Right lobe of liver (tissue), 6 donors: ENCODE measurements at regions not wholly inside any gene's neighbourhood (a gene's known extent, or its start where the extent isn't known, plus 50 kb on each side); places are given as distances from the start of the nearest gene placed in this dataset.

Source experiments
- ATAC-seq, 4 donors: fragments of 200-7000 bp; cut with Tn5 transposase; one replicate each; pipeline ENCODE4 v1.9.1; 2020; ENCODE audit warnings: mild to moderate bottlenecking in 4 of 4, moderate library complexity in 4 of 4
- DNase-seq, 3 donors: peaks; one replicate each; pipeline ENCODE4 v3.0.0-alpha.2; 2020
- H3K27ac ChIP-seq, 3 donors: fragments of 200-600 bp; one replicate each; pipeline ENCODE4 v1.8.0; 2022
- H3K27me3 ChIP-seq, 2 donors: fragments of 200-600 bp; one replicate each; pipeline ENCODE4 v1.8.0; 2022
- H3K36me3 ChIP-seq, 4 donors: fragments of 200-600 bp; sonication (generic) in 1 of 4; one replicate each; pipeline versions ENCODE4 v1.5.1 to v1.8.0; 2017 to 2022; ENCODE audit warnings: control low read depth in 1 of 4
- H3K4me1 ChIP-seq, 4 donors: fragments of 200-600 bp; sonication (generic) in 1 of 4; one replicate each; pipeline versions ENCODE4 v1.5.1 to v1.8.0; 2017 to 2022; ENCODE audit warnings: control low read depth in 1 of 4
- H3K4me3 ChIP-seq, 3 donors: fragments of 200-600 bp; one replicate each; pipeline ENCODE4 v1.8.0; 2022
- H3K9me3 ChIP-seq, 4 donors: fragments of 200-600 bp; sonication (generic) in 1 of 4; one replicate each; pipeline versions ENCODE4 v1.5.1 to v1.8.0; 2017 to 2022; ENCODE audit warnings: control low read depth in 1 of 4
- CTCF ChIP-seq, 4 donors: fragments of 200-600 bp in 3 of 4; fragments of 450-650 bp in 1 of 4; IDR thresholded peaks; one replicate each; pipeline versions ENCODE4 v1.5.1 to v1.8.0; 2016 to 2022; ENCODE audit warnings: antibody characterized with exemption in 4 of 4, mild to moderate bottlenecking in 2 of 4
- POLR2A ChIP-seq: fragments of 450-650 bp; IDR thresholded peaks from one replicate; pipeline ENCODE4 v1.6.1; 2017; ENCODE audit warnings: antibody characterized with exemption, mild to moderate bottlenecking
- WGBS: methylation state at CpG from one replicate; pipeline ENCODE4 v1.1.6; 2018; ENCODE audit warnings: low coverage, low lambda C conversion rate; ENCODE audit not compliant: insufficient coverage; ENCODE audit errors: missing lambda C conversion rate; 5-methylcytosine and 5-hydroxymethylcytosine counted together
- intact Hi-C, 2 donors: fragments of 100-400 bp; cut with DNase I; formaldehyde crosslinking; loops; one replicate each; pipeline versions ENCODE4 v1.11.2 to v1.14.1; 2022
- donor health status: DM: no; HTN: yes; CAD: no.
- donor health status: DM: no; HTN: no; CAD: no.
- donor health status: DM: no; HTN: no; CAD: no.
- donor health status: DM: no; HTN: yes; CAD: no.
- donor health status: DM: no; HTN: yes; CAD: no.

DNA sequence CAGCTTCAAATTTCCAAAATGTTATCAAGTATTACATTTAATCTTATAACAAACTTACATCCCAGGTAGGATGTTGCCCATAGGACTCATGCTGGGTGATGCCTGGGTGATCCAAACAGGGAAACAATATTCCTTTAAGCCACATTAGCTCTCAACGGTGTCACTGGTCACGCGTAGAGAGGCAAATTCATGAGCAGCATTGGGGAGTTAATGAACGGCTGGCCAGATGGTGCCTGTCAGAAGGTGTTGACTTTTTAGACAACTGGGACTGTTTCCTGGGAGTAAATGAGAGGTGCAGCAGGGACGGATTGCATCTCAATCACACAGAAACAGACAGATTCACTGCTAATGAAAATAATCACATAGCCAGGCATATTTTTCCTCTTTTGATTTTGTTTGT is 83.3 kb upstream of the ID4 start:
- whole genome bisulfite sequencing = 33% methylated on average over 5 of the region's 5 CpGs
- H3K4me1 ChIP-seq = no peaks in the 10 kb centered on the region
- no peaks in the 10 kb centered on the region for H3K27me3 ChIP-seq
- TF ChIP-seq CTCF (IDR thresholded peaks at IDR 0.05) (no peak), POLR2A (no peak)
- no peak overlapping the region for H3K4me3 ChIP-seq
- intact Hi-C loops = no loop called here
- no peak overlapping the region for H3K27ac ChIP-seq
- DNase-seq (no peak), ATAC-seq (no peak)
- H3K9me3 ChIP-seq = no peaks in the 10 kb centered on the region
- no peaks in the 10 kb centered on the region for H3K36me3 ChIP-seq

- TF ChIP-seq CTCF (IDR thresholded peaks at IDR 0.05) = no peak
- no peak for TF ChIP-seq POLR2A
- ATAC-seq (no peak), DNase-seq (no peak)
- WGBS = 36% methylated on average over 1 of the region's 2 CpGs
- no peaks in the 10 kb centered on the region for H3K4me1 ChIP-seq
- H3K27ac ChIP-seq = no peak overlapping the region
- H3K36me3 ChIP-seq = no peaks in the 10 kb centered on the region
- H3K27me3 ChIP-seq = no peaks in the 10 kb centered on the region
- no peak overlapping the region for H3K4me3 ChIP-seq
- H3K9me3 ChIP-seq = no peaks in the 10 kb centered on the region
- intact Hi-C loops = no loop called here
Observed at GRCh38 chr6:19754686-19755085, 82.5 kb upstream of the ID4 start.

DNA sequence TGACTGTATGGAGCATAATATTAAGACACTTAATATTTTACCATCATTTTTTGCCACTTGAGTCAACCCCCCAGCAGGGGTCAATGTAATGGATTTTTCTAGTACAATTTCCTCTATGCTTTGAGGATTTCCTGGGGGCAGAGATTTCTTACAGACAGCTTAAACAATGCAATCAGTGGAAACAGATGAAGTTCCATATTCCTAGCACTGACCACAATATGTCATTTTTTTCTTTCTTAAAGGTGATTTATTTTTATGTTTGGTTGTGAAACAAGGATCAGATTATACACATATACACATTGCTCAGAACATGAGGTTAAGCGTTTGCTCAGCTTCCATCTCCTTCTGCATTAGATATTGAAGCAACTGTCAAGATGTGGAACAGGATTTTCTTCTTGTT is 82.0 kb upstream of the ID4 start:
- no peak for TF ChIP-seq CTCF (IDR thresholded peaks at IDR 0.05)
- no peak for TF ChIP-seq POLR2A
- Histone ChIP-seq H3K27ac (no peak overlapping the region), H3K36me3 (no peaks in the 10 kb centered on the region), H3K4me3 (no peak overlapping the region), H3K27me3 (no peaks in the 10 kb centered on the region), H3K4me1 (no peaks in the 10 kb centered on the region), H3K9me3 (no peaks in the 10 kb centered on the region)
- no peak for DNase-seq
- intact Hi-C loops = no loop called here
- 7% methylated on average over 1 of the region's 1 CpG for WGBS
- no peak for ATAC-seq

- ATAC-seq (no peak), DNase-seq (no peak)
- TF ChIP-seq CTCF (IDR thresholded peaks at IDR 0.05) (no peak), POLR2A (no peak)
- H3K27ac ChIP-seq = no peak overlapping the region
- no peaks in the 10 kb centered on the region for H3K9me3 ChIP-seq
- H3K4me1 ChIP-seq = no peaks in the 10 kb centered on the region
- intact Hi-C loops = no loop called here
- H3K36me3 ChIP-seq = no peaks in the 10 kb centered on the region
- H3K4me3 ChIP-seq = no peak overlapping the region
- WGBS = 54% methylated on average over 2 of the region's 2 CpGs
- H3K27me3 ChIP-seq = no peaks in the 10 kb centered on the region
Observed at GRCh38 chr6:19757036-19757435, 80.1 kb upstream of the ID4 start.
